ENCODE measurements at regions not wholly inside any gene's neighbourhood (a gene's known extent, or its start where the extent isn't known, plus 50 kb on each side); places are given as distances from the start of the nearest gene placed in this dataset.

GRCh38 chr20:24360531-24360930 lies 108.9 kb upstream of the SYNDIG1 start:
- no peak for DNase-seq (ENCODE audit: low read depth)
- TF ChIP-seq, protein P1, sequence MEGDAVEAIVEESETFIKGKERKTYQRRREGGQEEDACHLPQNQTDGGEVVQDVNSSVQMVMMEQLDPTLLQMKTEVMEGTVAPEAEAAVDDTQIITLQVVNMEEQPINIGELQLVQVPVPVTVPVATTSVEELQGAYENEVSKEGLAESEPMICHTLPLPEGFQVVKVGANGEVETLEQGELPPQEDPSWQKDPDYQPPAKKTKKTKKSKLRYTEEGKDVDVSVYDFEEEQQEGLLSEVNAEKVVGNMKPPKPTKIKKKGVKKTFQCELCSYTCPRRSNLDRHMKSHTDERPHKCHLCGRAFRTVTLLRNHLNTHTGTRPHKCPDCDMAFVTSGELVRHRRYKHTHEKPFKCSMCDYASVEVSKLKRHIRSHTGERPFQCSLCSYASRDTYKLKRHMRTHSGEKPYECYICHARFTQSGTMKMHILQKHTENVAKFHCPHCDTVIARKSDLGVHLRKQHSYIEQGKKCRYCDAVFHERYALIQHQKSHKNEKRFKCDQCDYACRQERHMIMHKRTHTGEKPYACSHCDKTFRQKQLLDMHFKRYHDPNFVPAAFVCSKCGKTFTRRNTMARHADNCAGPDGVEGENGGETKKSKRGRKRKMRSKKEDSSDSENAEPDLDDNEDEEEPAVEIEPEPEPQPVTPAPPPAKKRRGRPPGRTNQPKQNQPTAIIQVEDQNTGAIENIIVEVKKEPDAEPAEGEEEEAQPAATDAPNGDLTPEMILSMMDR (IDR thresholded peaks at IDR 0.05; ENCODE audit: insufficient read depth, low read depth, low read length) = no peak
- H3K4me3 ChIP-seq (ENCODE audit: low read depth, low read length) = no peak overlapping the region

- TF ChIP-seq, protein P1 (IDR thresholded peaks at IDR 0.05; ENCODE audit: insufficient read depth, low read depth, low read length) = no peak
- DNase-seq (ENCODE audit: low read depth) = no peak
- H3K4me3 ChIP-seq (ENCODE audit: low read depth, low read length) = no peak overlapping the region
Measured at GRCh38 chr20:24359321-24360027, 110.0 kb upstream of the SYNDIG1 start.

DNA sequence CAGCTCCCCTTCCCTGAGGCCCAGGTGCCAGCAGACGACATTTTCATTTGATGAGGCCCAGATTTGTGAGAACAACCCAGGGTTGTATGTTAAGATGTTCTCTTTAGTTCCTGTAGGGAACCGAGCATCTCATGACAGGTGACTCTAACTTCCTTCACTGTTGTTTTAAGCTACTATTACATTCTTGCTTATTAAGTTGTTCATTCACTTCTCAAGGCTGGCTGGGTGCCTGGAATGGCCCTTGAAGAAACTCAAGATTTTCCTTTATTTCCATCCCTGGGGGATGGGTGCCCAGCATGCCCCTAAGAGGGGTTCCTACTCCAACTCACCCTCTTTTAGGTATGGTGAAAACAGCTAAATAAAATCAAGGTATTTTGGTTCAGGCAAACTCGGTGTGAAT lies 111.5 kb upstream of the SYNDIG1 start:
- H3K4me3 ChIP-seq (ENCODE audit: low read depth, low read length) = no peak overlapping the region
- DNase-seq (ENCODE audit: low read depth) = no peak
- TF ChIP-seq, protein P1 (IDR thresholded peaks at IDR 0.05; ENCODE audit: insufficient read depth, low read depth, low read length) = no peak

DNA sequence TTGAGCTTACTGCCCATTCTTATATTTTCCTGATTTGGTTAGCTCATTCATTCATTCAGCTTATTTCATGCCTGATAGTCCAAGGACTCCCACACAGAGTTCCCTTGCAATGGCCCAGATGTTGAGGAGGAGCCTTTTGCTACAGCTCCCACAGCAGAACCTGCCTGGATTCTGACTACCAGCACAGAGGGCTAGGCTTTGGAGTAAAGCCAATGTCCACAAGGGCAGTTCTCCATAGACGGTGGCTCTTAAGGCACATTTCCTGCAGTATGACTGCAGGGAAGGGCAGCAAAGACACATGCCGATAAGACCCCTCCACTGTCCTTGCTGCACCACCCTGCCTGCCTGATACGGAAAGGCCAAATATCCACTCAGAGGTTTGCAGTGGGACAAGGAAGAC lies 112.3 kb upstream of the SYNDIG1 start:
- no peak overlapping the region for H3K4me3 ChIP-seq (ENCODE audit: low read depth, low read length)
- DNase-seq (ENCODE audit: low read depth) = no peak
- TF ChIP-seq, protein P1 (IDR thresholded peaks at IDR 0.05; ENCODE audit: insufficient read depth, low read depth, low read length) = no peak

DNA sequence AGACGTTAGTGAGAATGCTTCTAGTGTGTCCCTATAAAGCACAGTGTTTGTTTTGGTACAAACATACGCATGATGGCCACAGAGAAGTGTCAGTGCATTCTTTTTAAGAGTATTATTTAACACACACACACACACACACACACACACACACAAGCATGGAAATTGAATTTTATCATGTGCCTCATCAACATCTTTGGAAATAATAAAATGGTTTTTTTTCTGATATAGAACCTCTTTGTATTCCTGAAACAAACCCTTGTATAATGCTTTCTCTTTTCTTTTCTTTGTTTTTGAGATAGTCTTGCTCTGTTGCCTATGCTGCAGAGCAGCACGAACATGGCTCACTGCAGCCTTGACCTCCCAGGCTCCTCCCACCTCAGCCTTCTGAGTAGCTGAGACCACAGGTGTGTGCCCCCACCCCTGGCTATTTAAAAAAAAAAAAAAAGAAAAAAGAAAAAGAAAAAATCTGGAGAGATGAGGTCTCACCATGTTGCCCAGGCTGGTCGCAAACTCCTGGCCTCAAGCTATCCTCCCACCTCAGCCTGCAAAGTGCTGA lies 116.2 kb upstream of the SYNDIG1 start:
- no peak overlapping the region for H3K4me3 ChIP-seq (ENCODE audit: low read depth, low read length)
- TF ChIP-seq, protein P1 (IDR thresholded peaks at IDR 0.05; ENCODE audit: insufficient read depth, low read depth, low read length) = no peak
- no peak for DNase-seq (ENCODE audit: low read depth)

DNA sequence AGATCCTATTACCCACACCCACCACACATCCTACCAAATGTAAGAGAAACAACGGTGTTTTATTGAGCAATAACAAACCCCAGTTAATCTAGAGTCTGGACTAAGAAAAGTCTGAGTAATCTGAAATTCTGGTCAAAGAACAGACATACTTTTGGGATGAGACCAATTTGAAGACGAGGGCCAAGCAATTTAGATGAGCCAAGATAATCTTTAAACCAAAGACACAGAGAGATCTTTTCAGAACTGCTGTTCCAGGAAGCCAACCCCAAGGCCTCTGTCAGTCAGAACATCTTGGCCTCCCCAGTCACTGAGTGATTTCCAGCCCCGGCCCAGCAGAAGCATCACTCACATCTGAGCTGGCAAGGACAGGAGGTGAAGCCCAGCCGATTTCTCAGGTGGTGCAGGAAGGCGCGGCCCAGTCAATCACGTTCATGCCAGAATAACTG lies 118.5 kb upstream of the SYNDIG1 start:
- TF ChIP-seq, protein P1 (IDR thresholded peaks at IDR 0.05; ENCODE audit: insufficient read depth, low read depth, low read length) = no peak
- no peak for DNase-seq (ENCODE audit: low read depth)
- no peak overlapping the region for H3K4me3 ChIP-seq (ENCODE audit: low read depth, low read length)

Measured in fibroblast of villous mesenchyme (primary cell).